HG02588 (cell line): ENCODE measurements at regions not wholly inside any gene's neighbourhood (a gene's known extent, or its start where the extent isn't known, plus 50 kb on each side); places are given as distances from the start of the nearest gene placed in this dataset.

ENCODE experiments used
- ATAC-seq: cut with Tn5 transposase; IDR thresholded peaks from one replicate; pipeline ENCODE4 v1.9.1; 2021; ENCODE audit warnings: mild to moderate bottlenecking, moderate library complexity; ENCODE audit not compliant: unreplicated experiment

GRCh38 chr11:129590030-129590752 lies 214.5 kb downstream of the BARX2 start:
- no peak for ATAC-seq

- ATAC-seq, result no peak
These were observed 215.3 kb downstream of the BARX2 start for GRCh38 chr11:129590753-129591475.

- ATAC-seq, result no peak
These were observed 215.9 kb downstream of the BARX2 start for GRCh38 chr11:129591527-129591926.

- ATAC-seq, result no peak
These were observed 216.5 kb downstream of the BARX2 start for GRCh38 chr11:129592191-129592590.

- ATAC-seq, result no peak
These were observed 217.4 kb downstream of the BARX2 start for GRCh38 chr11:129593098-129593497.

- no peak for ATAC-seq
These were observed 219.7 kb downstream of the BARX2 start for GRCh38 chr11:129595038-129595962.

GRCh38 chr11:129596351-129596750 lies 219.3 kb upstream of the TMEM45B start:
- no peak for ATAC-seq

- no peak for ATAC-seq
These were observed 217.3 kb upstream of the TMEM45B start for GRCh38 chr11:129598378-129598777.

- no peak for ATAC-seq
These were observed 209.8 kb upstream of the TMEM45B start for GRCh38 chr11:129605815-129606214.

GRCh38 chr11:129608711-129609110 lies 206.9 kb upstream of the TMEM45B start:
- ATAC-seq, result no peak

GRCh38 chr11:129610125-129610524 lies 205.5 kb upstream of the TMEM45B start:
- no peak for ATAC-seq

- ATAC-seq, result no peak
These were observed 205.1 kb upstream of the TMEM45B start for GRCh38 chr11:129610545-129610944.

GRCh38 chr11:129611661-129612446 lies 203.8 kb upstream of the TMEM45B start:
- ATAC-seq, result no peak

GRCh38 chr11:129612447-129612961 lies 203.1 kb upstream of the TMEM45B start:
- no peak for ATAC-seq

- no peak for ATAC-seq
These were observed 202.6 kb upstream of the TMEM45B start for GRCh38 chr11:129613071-129613470.

- no peak for ATAC-seq
These were observed 201.2 kb upstream of the TMEM45B start for GRCh38 chr11:129614256-129614944.

GRCh38 chr11:129618046-129618569 lies 197.5 kb upstream of the TMEM45B start:
- ATAC-seq, result no peak

- ATAC-seq, result no peak
These were observed 195.2 kb upstream of the TMEM45B start for GRCh38 chr11:129620237-129621104.

- no peak for ATAC-seq
These were observed 189.7 kb upstream of the TMEM45B start for GRCh38 chr11:129625930-129626329.
